ENCODE measurements at regions not wholly inside any gene's neighbourhood (a gene's known extent, or its start where the extent isn't known, plus 50 kb on each side); places are given as distances from the start of the nearest gene placed in this dataset.

GRCh38 chr12:23127701-23128100 lies 502.7 kb downstream of the ETNK1 start:
- Histone ChIP-seq H3K4me1 (ENCODE audit: control insufficient read depth, extremely low read depth, insufficient read depth, low read length) (no peaks in the 10 kb centered on the region), H3K9ac (ENCODE audit: insufficient read depth, low read length) (no peak overlapping the region), H3K9me3 (ENCODE audit: control insufficient read depth, insufficient read depth, low read depth, low read length) (no peaks in the 10 kb centered on the region), H4K20me1 (ENCODE audit: control insufficient read depth, extremely low read depth, insufficient read depth, low read length) (no peaks in the 10 kb centered on the region), H3K27ac (ENCODE audit: insufficient read depth, low read length) (no peak overlapping the region), H3K36me3 (ENCODE audit: control insufficient read depth, insufficient read depth, low read length) (no peaks in the 10 kb centered on the region), H3K27me3 (ENCODE audit: control insufficient read depth, insufficient read depth, low read length) (no peaks in the 10 kb centered on the region), H3K79me2 (ENCODE audit: control insufficient read depth, insufficient read depth, low read length) (no peaks in the 10 kb centered on the region), H3K4me2 (ENCODE audit: extremely low read depth, insufficient read depth, low read length) (no peak overlapping the region), H3K4me3 (replicated peaks in 1 of 4; ENCODE audit: control extremely low read depth in 1 of 4, insufficient read depth in 1 of 4, low read depth in 3 of 4, low read length in 4 of 4) (no peak overlapping the region), H2AFZ (ENCODE audit: low read length) (no peak overlapping the region)
- no peak for TF ChIP-seq CTCF (conservative IDR thresholded peaks at IDR 0.05 in 1 of 2, IDR thresholded peaks at IDR 0.05 in 1 of 2; ENCODE audit: low read depth in 1 of 2, low read length in 2 of 2)
- TF ChIP-seq EZH2 (IDR thresholded peaks at IDR 0.05; ENCODE audit: low read length, missing control alignments) = no peak
- DNase-seq (ENCODE audit: low read depth in 2 of 2) = no peak

- Histone ChIP-seq H3K9ac (ENCODE audit: insufficient read depth, low read length) (no peak overlapping the region), H3K4me2 (ENCODE audit: extremely low read depth, insufficient read depth, low read length) (no peak overlapping the region)
These were observed 503.5 kb downstream of the ETNK1 start for GRCh38 chr12:23128462-23128861.

GRCh38 chr12:23132357-23132756 lies 507.4 kb downstream of the ETNK1 start:
- Histone ChIP-seq H3K79me2 (ENCODE audit: control insufficient read depth, insufficient read depth, low read length) (no peaks in the 10 kb centered on the region), H3K4me2 (ENCODE audit: extremely low read depth, insufficient read depth, low read length) (no peak overlapping the region), H3K27ac (ENCODE audit: insufficient read depth, low read length) (no peak overlapping the region), H3K4me3 (replicated peaks in 1 of 4; ENCODE audit: control extremely low read depth in 1 of 4, insufficient read depth in 1 of 4, low read depth in 3 of 4, low read length in 4 of 4) (no peak overlapping the region), H3K9me3 (ENCODE audit: control insufficient read depth, insufficient read depth, low read depth, low read length) (no peaks in the 10 kb centered on the region), H2AFZ (ENCODE audit: low read length) (no peak overlapping the region), H3K36me3 (ENCODE audit: control insufficient read depth, insufficient read depth, low read length) (no peaks in the 10 kb centered on the region), H4K20me1 (ENCODE audit: control insufficient read depth, extremely low read depth, insufficient read depth, low read length) (no peaks in the 10 kb centered on the region), H3K4me1 (ENCODE audit: control insufficient read depth, extremely low read depth, insufficient read depth, low read length) (no peaks in the 10 kb centered on the region), H3K9ac (ENCODE audit: insufficient read depth, low read length) (no peak overlapping the region), H3K27me3 (ENCODE audit: control insufficient read depth, insufficient read depth, low read length) (no peaks in the 10 kb centered on the region)
- no peak for DNase-seq (ENCODE audit: low read depth in 2 of 2)
- no peak for TF ChIP-seq EZH2 (IDR thresholded peaks at IDR 0.05; ENCODE audit: low read length, missing control alignments)
- no peak for TF ChIP-seq CTCF (conservative IDR thresholded peaks at IDR 0.05 in 1 of 2, IDR thresholded peaks at IDR 0.05 in 1 of 2; ENCODE audit: low read depth in 1 of 2, low read length in 2 of 2)

More at GRCh38 chr12:23128462-23128861, 503.5 kb downstream of the ETNK1 start:
- Histone ChIP-seq H3K36me3 (ENCODE audit: control insufficient read depth, insufficient read depth, low read length) (no peaks in the 10 kb centered on the region), H3K4me1 (ENCODE audit: control insufficient read depth, extremely low read depth, insufficient read depth, low read length) (no peaks in the 10 kb centered on the region), H3K9me3 (ENCODE audit: control insufficient read depth, insufficient read depth, low read depth, low read length) (no peaks in the 10 kb centered on the region), H3K27me3 (ENCODE audit: control insufficient read depth, insufficient read depth, low read length) (no peaks in the 10 kb centered on the region), H3K4me3 (replicated peaks in 1 of 4; ENCODE audit: control extremely low read depth in 1 of 4, insufficient read depth in 1 of 4, low read depth in 3 of 4, low read length in 4 of 4) (no peak overlapping the region), H2AFZ (ENCODE audit: low read length) (no peak overlapping the region), H4K20me1 (ENCODE audit: control insufficient read depth, extremely low read depth, insufficient read depth, low read length) (no peaks in the 10 kb centered on the region), H3K27ac (ENCODE audit: insufficient read depth, low read length) (no peak overlapping the region), H3K79me2 (ENCODE audit: control insufficient read depth, insufficient read depth, low read length) (no peaks in the 10 kb centered on the region)
- TF ChIP-seq CTCF (conservative IDR thresholded peaks at IDR 0.05 in 1 of 2, IDR thresholded peaks at IDR 0.05 in 1 of 2; ENCODE audit: low read depth in 1 of 2, low read length in 2 of 2) = no peak
- TF ChIP-seq EZH2 (IDR thresholded peaks at IDR 0.05; ENCODE audit: low read length, missing control alignments) = no peak
- no peak for DNase-seq (ENCODE audit: low read depth in 2 of 2)
